ENCODE measurements at regions not wholly inside any gene's neighbourhood (a gene's known extent, or its start where the extent isn't known, plus 50 kb on each side); places are given as distances from the start of the nearest gene placed in this dataset.
"Not testable (repeated sequence)": the region's sequence is repeated elsewhere in the genome, so short reads cannot be mapped to it uniquely, and the experiment has no call there.

DNA sequence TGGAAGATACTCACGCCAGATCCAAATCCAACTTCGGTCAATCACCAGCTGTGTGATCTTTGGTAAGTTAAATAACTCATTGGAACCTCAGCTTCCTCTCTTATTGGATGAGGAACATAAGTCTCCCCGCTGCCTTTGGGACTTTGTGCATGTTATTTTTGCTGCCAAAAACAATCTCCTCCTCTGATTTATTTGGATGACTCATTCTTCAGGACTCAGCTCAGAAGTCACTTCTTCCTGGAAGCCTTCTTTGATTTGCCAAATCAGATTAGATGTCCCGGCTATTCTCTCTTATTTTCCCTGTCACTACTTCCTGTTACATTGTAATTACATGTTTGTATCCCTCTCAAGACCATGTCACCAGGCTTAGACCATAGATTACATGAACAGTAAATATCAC is 138.0 kb upstream of the BOD1L1 start:
- DNase-seq: no peak

DNA sequence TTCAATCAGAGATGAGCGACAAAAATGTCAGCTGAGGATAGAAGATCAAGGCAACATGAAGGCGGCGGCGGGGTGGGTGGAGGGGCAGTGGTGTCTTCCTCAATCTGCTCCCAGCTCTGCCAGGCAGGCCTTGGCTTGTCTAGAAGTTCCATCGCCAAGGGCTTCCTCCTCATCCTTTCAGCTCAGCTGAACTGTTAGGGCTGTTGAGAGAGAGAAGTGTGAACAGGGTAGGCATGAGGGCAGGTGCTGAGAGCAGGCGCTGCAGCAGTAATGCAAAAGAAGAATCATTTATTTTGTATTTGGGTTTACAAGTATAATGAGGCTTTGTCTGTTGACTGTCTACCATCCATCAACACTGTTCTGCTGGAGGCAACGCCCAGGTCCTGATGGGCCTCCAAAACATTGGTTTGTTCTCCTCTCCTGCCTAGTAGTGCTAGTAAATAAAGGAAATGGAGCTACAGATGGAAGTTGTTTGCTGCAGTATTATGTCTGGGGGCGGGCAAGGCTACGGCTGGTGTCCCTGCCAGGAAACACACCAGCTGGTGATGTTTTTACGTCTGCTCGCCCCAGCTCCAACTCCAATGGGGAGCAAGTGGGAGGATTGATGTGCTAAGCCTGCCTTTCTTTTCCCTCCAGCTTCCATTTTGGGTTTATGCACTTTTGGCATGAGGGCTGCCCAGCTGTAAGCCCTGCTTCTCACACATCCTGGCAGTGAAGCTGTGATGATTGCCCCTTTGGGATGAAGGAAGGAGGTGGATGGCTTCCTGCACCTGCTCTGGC is 139.4 kb upstream of the BOD1L1 start:
- no peak for DNase-seq

DNA sequence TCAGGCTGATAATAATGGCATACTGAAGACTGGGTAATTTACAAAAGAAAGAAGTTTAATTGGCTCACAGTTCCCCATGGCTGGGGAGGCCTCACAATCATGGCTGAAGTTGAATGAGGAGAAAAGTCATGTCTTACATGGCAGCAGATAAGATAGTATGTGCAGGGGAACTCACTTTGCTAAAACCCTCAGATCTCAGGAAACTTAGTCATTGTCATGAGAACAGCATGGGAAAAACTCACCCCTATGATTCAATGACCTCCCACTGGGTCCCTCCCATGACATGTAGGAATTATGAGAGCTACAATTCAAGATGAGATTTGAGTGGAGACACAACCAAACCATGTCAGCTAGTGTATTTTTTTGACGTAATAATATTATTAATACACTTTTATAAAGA is 149.8 kb upstream of the BOD1L1 start:
- DNase-seq: no peak

DNA sequence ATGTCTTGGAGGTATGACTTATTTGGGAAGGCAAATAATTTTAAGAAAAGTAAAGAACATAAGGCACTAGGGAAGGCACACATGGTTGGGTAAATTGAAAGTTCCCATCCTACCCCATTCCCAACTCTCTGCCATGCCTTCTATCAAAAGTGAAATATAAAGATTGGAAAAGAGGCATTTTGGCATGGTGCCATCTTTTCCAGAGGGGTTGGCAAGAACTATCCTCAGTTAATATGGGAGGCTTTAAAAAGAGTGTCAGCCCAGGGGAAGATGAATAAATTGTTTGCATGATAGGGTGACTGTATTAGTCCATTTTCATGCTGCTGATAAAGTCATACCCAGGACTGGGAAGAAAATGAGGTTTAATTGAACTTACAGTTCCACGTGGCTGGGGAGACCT is 150.8 kb upstream of the BOD1L1 start:
- no peak for DNase-seq

DNA sequence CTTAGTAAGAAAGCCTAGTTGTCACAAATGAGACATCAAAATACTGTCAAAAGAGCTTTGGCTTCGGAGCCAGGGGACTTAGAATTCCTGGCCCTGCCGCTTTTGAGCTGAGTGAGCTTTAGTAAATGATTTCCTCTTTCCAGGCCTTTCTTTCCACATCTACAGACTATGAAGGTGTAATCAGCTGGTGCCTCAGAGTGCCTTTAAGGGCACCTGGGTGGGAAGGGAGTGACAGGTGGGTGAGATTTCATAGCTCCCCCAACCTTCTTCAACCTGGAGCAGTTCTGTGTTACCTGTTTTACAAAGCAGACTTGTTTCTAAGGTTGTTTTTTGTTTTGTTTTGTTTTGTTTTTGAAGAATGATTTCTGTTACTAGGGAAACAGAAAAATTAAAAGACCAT is 154.7 kb upstream of the BOD1L1 start:
- no peak for DNase-seq

DNA sequence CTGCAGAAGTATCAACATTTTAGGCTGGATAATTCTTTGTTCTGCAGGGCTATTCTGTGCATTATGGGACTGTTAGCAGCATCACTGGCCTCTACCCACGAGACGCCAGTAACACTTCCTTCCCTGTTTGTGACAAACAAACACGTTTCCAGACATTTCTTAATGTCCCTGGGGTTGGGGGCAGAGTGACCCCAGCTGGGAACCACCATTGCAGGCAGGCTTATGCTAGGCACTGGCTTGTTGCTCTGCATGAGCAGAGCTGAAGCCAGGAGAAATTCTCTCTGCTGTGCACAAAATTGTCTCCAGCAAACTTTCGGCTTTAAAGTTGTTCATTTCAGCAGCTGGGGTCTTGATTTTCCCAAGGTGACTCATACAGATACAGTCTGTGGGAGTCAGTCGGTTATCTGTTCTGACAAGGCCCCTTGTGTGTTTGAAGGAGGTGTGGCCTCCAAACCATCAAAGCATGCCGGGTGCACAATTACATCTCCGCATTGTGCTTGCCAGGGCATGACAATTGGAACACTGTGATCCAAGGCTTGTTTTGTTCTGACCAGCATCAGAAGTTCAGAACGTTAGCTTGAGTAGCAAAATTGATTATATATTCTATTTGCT is 156.4 kb upstream of the BOD1L1 start:
- DNase-seq: no peak

DNA sequence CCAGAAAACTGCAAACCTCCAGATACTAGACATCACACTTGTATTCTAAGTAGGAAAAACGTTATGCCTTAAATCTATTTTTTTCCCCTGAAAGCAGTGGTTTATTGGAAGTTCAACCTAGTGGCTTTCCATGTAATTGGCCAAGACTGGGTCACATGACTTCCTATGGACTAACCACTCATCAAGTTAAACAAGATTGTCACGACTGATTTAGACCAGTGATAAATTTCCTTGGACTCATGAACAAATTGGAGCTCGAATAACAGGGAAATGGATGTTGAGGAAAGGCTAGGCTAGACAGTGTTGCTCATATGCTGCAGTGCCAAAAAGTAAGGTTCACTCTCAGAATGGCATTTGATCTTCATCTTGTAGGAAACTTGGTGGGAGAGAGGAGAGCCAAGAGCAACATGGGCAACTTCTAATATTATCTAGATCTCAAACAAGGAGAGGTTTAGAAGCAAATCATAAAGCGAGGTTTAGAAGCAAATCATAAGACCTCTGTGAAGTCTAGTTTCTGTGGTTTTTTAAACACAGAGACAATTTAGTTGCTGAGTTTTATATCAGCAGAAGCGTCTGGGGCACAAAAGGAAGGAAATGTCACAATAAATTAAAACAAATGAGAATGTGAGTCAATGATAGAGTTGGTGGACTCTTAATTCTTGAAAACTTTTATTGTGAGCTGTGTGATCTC is 165.6 kb upstream of the BOD1L1 start:
- no peak for DNase-seq

DNA sequence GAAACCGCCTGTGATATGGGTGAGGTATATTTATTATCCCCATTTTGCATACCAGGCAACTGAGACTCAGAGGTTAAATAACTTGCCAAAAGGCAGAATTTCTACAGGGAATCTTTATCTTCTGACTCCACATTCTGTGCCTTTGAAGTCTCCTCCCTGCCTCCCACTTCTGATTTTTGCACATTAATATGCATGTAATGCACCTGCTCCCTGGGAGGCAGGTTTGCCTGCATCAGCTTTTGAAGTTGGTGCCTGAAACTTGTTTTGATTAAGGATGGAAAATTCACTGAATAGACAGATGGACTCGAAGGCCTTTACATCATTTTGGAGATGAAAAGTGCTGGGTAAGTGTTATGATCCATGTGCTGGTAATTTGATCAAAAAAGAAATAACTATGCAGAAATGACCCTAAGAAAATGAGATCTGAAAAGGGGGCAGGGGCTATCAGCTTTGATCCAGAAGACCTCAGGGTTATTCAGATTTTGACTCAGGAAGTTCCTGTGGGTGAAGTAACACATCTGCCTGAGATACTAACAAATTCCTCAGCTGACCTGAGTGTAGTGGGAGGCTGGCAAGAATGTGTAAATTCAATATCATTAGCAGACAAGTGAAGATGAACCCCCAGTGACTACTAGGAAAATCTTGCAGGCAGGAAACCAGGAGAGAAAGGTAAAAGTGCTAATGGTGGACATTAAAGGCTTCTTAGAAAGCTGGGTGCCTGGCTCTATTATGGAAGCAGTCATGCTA is 167.5 kb upstream of the BOD1L1 start:
- no peak for DNase-seq

DNA sequence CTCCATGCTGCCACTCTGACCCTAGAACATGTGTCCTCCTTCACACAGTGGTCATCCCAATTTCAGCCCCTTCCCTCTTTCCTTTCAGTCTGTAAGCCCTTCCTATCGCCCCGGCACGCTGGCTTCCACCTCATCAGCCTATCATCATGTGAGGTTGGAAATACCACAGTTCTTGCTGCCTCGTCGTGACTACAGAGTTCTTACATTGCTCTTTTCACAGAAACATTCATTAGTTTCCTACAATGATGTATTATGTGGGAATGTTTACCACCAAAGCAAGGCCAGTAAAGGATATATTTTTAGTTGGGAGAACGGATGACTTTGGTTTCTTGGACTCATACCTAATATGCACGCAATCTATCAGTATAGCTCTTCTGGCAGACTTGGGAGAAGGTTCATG is 169.5 kb upstream of the BOD1L1 start:
- DNase-seq: no peak

DNA sequence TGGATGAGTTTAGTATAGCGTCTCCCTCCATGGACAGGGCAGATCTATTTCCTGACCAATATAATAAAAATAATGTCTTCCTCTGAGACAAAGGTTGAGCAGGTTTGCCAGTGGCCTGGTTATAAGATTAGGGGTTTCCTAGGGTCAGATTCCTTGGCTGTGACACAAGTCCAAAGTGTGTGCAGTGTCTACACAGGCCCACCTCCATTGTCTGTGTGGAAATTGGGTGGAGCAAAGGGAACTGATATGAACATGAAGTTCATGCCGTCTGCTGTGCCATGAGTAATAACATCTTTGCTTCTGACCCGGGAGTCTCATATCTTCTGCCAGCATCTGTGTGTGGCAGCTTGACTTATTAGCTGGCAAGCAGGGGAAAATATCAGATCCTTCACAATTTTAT is 187.7 kb upstream of the BOD1L1 start:
- no peak for DNase-seq

DNA sequence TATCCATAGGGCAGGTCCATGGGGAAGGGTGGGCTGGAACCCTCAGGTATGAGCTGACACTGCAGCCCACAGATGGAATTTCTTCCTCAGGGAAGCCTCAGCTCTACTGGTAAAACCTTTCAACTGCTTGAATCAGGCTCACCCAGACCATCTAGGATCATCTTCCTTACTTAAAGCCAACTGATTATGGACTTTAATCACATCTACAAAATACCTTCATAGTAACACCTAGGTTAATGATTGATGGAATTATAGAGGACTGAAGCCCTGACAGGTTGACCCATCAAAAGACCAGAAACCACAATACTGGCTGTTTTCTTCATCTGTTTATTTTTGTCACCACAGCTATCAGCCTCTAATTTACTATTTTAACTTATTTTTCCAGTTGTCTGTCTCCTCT is 188.9 kb upstream of the BOD1L1 start:
- DNase-seq: no peak

DNA sequence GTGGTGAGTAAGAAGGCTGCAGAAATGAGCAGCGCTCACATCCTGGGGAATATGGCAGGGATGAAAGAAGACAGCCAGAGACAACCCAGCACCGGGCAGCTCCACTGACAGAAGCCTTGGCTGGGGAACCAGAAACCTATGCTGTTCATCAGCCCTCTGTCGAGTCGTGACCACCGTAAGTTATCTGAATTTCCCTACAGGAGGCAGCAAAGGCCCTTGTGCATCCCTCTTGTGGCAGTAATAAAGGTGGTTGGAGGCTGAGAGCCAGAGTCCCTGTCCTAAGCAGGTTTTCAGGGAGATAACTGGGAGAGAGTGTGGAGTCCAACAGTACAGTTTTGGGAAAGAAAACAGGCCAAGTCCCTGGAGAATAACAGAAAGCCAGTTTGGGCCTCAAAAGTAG is 194.0 kb upstream of the BOD1L1 start:
- no peak for DNase-seq

DNA sequence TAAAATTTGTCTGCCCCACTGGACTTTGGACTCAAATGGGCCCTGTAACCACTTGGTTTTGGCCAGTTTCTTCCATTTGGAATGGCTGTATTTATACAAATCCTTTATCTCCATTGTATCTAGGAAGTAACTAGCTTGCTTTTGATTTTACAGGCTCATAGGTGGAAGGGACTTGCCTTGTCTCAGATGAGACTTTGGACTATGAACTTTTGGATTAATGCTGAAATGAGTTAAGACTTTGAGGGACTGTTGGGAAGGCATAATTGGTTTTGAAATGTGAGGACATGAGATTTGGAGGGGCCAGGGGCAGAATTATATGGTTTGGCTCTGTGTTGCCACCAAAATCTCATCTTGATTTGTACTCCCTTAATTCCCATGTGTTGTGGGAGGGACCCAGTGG is 198.3 kb upstream of the BOD1L1 start:
- not testable (repeated sequence) for DNase-seq

DNA sequence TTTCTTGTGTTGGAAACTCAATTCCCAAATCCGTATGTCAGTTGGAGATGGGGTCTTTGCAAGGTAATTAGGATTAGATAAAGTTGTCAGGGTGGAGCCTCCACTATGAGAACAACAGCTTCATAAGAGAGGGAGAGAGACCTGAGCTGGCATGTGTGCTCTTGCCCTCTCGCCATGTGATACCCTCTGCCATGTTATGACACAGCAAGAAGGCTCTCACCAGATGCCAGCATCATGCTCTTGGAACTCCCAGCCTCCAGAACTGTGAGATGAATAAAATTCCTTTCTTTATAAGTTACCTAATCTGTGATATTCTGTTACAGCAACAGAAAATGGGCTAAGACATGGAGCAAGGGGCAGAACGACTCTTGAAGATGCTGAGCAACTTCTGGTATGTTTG is 201.9 kb upstream of the BOD1L1 start:
- no peak for DNase-seq

DNA sequence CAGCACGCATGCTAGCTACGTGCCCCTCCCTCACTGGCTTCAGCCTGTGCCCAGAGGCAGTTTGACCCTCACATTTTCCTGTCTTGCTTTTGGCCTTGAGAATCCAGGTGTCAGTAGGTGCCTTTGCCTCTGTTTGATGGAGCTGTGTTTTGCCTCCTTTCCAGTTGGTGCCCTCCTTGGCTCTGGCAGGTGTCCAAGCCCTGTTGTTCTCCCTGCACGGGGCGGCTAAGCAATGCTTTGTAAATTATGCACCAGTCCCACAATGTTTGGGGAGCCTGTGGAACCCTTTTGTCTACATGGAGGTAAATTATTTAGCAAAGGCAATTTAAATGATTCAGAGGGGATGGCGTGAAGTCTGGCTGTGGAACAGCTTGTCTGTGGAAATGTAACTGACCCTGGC is 202.9 kb upstream of the BOD1L1 start:
- DNase-seq: no peak

DNA sequence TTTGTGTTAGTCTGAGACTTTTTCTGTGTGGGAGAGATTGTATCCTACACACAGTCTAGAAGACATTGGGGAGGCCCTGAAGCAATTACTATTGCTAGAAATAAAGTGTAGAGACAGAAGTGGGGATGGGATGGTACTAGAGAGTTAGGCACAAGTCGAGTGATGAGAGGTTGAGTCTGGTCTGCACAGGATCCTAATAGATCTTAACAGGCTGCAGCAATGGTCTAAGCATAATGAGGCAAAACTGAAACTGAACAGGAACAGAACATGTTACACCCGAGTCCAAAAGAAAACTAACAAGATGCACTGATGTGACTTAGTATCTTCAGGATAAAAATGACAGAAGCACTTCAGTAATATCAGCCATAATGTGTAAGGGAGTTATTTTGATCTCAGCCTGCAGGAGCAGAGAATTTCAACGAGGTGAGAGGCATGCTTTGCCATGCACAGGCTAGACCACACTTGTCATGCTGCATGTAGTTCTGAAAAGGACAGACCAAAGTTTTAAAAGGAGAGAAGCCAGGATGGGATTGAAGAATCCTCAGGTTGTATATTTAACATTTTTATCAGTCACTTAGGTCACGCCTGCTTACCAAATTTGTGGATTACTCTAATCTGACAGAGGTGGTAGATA is 205.8 kb upstream of the BOD1L1 start:
- DNase-seq: no peak

DNA sequence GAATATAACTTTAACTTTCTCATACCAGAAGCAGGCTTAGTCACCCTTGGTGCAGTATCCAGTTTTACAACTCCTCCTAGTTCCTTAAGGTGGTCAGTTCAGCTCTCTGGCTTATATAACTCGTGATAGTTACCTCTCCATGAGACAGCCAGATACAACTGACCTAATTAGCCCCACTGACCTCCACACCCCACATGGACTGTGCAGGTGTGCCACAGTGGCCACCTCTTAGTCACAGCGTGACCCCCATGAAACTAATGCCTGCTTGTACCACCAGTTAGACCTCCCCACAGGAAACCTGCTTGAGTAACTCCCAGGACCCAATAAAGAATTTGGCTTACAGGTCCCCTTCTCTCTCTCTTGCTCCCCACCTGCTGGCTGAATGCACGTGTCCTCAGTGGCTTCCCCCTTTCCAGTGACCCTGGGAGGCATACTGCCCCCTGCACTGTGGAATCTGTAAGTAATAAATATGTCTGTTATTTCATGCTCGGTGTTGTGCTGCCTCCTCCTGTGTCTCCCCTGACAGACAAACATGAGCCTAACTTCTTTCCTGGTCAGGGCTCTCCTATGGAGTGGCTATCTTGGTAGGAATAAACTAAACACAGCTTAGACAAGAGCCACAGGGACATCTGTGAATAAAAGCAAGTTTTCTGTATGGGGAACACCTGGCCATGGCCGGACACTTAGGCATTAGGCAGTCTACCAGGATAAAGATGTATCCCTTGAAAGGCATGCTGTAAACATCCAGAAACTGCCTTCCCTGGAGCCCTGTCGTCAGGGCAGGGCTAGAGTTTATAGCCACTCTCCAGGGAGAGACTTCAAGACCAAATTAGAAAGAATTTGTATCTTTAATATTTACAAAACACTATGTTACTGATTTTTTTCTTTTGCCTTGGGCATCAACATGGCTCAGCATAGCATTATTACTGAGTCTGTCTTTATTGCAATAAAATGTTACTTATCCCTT is 209.7 kb upstream of the BOD1L1 start:
- DNase-seq: no peak

DNA sequence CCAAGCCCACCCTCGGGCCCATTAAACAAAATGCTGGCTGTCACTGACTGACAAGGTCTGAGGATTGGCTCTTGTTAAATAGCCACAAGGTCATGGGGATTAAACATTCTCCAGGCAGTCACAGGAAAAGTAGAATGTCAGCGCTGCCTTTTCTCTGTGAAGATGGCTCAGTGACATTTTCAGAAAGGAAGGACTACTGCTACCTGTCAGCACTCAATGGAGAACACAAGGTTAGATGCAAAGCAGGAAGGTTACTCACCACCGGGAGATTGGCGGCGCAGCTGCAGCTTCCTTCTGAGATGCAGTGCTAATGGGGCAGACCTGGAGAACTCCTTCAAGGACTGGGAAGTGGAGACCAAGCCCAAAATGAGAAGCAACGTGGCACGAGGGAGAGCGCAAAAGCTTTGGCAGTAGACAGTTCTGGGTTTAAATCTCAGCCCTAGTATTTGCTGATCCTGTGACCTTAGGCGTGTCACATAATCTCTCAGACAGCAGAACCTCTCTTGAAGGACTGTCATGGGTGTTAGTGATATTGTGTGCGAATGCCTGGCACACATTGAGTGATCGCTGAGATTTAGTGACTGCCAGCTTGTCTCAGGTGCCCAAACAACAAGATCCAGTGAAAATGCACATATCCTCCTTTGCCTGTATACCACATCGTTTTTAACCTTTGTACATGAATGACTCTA is 213.1 kb upstream of the BOD1L1 start:
- no peak for DNase-seq

DNA sequence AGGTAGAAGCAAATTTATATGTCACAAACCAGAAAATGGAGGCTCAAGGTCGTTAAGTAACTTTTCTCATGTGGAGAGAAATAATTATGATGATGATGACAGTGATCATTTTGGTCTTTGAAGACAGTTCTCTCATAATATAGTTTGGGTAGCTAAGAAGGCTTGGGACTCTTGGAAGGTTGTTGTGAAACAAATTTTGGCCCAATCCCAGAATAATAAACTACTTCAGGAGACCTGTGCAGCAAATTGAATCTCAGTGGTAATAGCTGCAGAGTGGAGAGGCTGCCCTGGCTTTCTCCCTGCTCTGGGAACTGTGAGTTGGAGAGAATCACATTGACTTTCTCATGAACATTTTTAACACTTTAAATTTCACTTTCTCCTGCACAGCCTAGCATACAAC is 217.2 kb upstream of the BOD1L1 start:
- no peak for DNase-seq

DNA sequence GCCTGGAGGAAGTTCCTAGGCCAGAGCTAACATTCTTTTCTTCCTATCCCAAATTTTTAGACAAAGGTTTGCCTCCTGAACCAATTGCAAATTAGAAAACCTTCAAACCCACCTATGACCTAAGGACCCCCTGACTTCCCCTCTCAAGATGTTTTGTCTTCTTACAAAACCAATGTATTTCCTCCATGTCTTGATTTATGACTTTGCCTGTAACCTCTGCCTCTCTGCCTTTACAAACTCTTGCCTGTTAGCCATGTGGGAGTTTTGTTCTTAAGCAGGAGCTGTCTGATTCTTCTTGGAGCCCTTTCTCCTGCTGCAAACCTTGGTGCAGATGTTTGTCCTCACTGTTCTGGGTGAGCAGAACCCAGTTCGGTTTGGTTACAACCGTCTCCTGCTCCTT is 222.3 kb upstream of the BOD1L1 start:
- no peak for DNase-seq

Data from NCI-H1092 (cell line).